IMR-90 (cell line): ENCODE measurements at regions not wholly inside any gene's neighbourhood (a gene's known extent, or its start where the extent isn't known, plus 50 kb on each side); places are given as distances from the start of the nearest gene placed in this dataset.

Experiments used
- ATAC-seq: fragments of 200-7000 bp; cut with Tn5 transposase; 2 replicates; pipeline ENCODE4 v1.9.1; 2020; ENCODE audit warnings: low read depth, mild to moderate bottlenecking, moderate library complexity
- BruUV-seq: library from RNA; stranded (reverse); fragments of 400-500 nt; replicated peaks from 2 replicates; lab custom pipeline; 2021; lab: Mats Ljungman, UMichigan
- CTCF ChIA-PET: fragments of 300-600 bp; formaldehyde crosslinking; extraction: SDS; loops from one replicate; lab custom pipeline; 2021; ENCODE audit warnings: antibody characterized with exemption; lab: Yijun Ruan, JAX
- POLR2A ChIA-PET: fragments of 300-600 bp; sonication (Branson Sonifier 250); formaldehyde crosslinking; loops from one replicate; lab custom pipeline; 2022; ENCODE audit warnings: antibody characterized with exemption; ENCODE audit not compliant: unreplicated experiment; lab: Charles Lee
- DNase-seq: peaks from one replicate; pipeline ENCODE4 v3.0.0; 2013
- H2AFZ ChIP-seq: replicated peaks from 2 replicates; pipeline ENCODE3; 2013; ENCODE audit warnings: low read length, mild to moderate bottlenecking; ENCODE audit not compliant: poor library complexity
- H2AK5ac ChIP-seq: 2 replicates; pipeline ENCODE4 v1.6.1; 2013; ENCODE audit warnings: low read depth, low read length, inconsistent platforms
- H2AK9ac ChIP-seq: replicated peaks from 2 replicates; pipeline ENCODE3; 2013; ENCODE audit warnings: mild to moderate bottlenecking, low read depth, low read length, moderate library complexity; ENCODE audit not compliant: poor library complexity
- H2BK120ac ChIP-seq: 2 replicates; pipeline ENCODE4 v1.6.1; 2013; ENCODE audit warnings: low read depth, low read length, inconsistent platforms
- H2BK15ac ChIP-seq: 3 replicates; pipeline ENCODE4 v1.6.1; 2013; ENCODE audit warnings: low read depth, low read length, inconsistent platforms
- H2BK20ac ChIP-seq: 2 replicates; pipeline ENCODE4 v1.6.1; 2013; ENCODE audit warnings: low read depth, mild to moderate bottlenecking, inconsistent platforms, low read length, moderate library complexity
- H2BK5ac ChIP-seq: 2 replicates; pipeline ENCODE4 v1.6.1; 2013; ENCODE audit warnings: mild to moderate bottlenecking, low read depth, low read length, inconsistent platforms; ENCODE audit not compliant: poor library complexity, severe bottlenecking
- H3K14ac ChIP-seq: replicated peaks from 2 replicates; pipeline ENCODE4 v1.6.1; 2013; ENCODE audit warnings: low read depth, low read length, inconsistent platforms
- H3K18ac ChIP-seq: 2 replicates; pipeline ENCODE4 v1.6.1; 2013; ENCODE audit warnings: low read depth, low read length, control low read depth
- H3K23ac ChIP-seq: 2 replicates; pipeline ENCODE4 v1.6.1; 2013; ENCODE audit warnings: low read depth, low read length, inconsistent platforms
- H3K27ac ChIP-seq: 2 replicates; pipeline ENCODE4 v1.5.1; 2013; ENCODE audit warnings: mild to moderate bottlenecking, control low read depth, low read length; ENCODE audit not compliant: insufficient read depth
- H3K27me3 ChIP-seq: 2 replicates; pipeline ENCODE4 v1.6.1; 2013; ENCODE audit warnings: low read length; ENCODE audit not compliant: control insufficient read depth, insufficient read depth
- H3K36me3 ChIP-seq: 2 replicates; pipeline ENCODE4 v1.6.1; 2013; ENCODE audit warnings: low read length, mixed read lengths; ENCODE audit not compliant: control insufficient read depth, insufficient read depth
- H3K4ac ChIP-seq: 2 replicates; pipeline ENCODE4 v1.6.1; 2013; ENCODE audit warnings: low read depth, low read length, inconsistent platforms
- H3K4me1 ChIP-seq: 2 replicates; pipeline ENCODE4 v1.6.1; 2013; ENCODE audit warnings: low read length, mixed read lengths; ENCODE audit not compliant: control insufficient read depth, insufficient read depth
- H3K4me2 ChIP-seq: 2 replicates; pipeline ENCODE4 v1.6.1; 2013; ENCODE audit warnings: low read depth, mild to moderate bottlenecking, control low read depth, low read length, moderate library complexity
- H3K4me3 ChIP-seq: 2 replicates; pipeline ENCODE4 v1.5.1; 2013; ENCODE audit warnings: low read depth, mild to moderate bottlenecking, control low read depth, low read length, moderate library complexity; ENCODE audit not compliant: insufficient read depth
- H3K56ac ChIP-seq: 2 replicates; pipeline ENCODE4 v1.6.1; 2013; ENCODE audit warnings: low read length, inconsistent platforms; ENCODE audit not compliant: insufficient read depth; ENCODE audit errors: extremely low read depth
- H3K79me1 ChIP-seq, 2 experiments: 2 replicates each; pipeline ENCODE4 v1.6.1; 2013; ENCODE audit warnings: low read length in 2 of 2, inconsistent platforms in 1 of 2, low read depth in 1 of 2
- H3K9ac ChIP-seq: 2 replicates; pipeline ENCODE4 v1.6.1; 2013; ENCODE audit warnings: low read depth, low read length, control low read depth
- H3K9me1 ChIP-seq: 2 replicates; pipeline ENCODE4 v1.6.1; 2013; ENCODE audit warnings: low read length, inconsistent platforms; ENCODE audit not compliant: insufficient read depth
- H3K9me3 ChIP-seq: 2 replicates; pipeline ENCODE4 v1.6.1; 2013; ENCODE audit warnings: low read length; ENCODE audit not compliant: control insufficient read depth, insufficient read depth
- H4K20me1 ChIP-seq: 2 replicates; pipeline ENCODE4 v1.6.1; 2013; ENCODE audit warnings: low read length, inconsistent platforms; ENCODE audit not compliant: insufficient read depth
- H4K5ac ChIP-seq: 2 replicates; pipeline ENCODE4 v1.6.1; 2013; ENCODE audit warnings: mild to moderate bottlenecking, low read depth, low read length, control low read depth
- H4K8ac ChIP-seq, 2 experiments: 2 replicates each; pipeline ENCODE4 v1.6.1; 2013; ENCODE audit warnings: low read depth in 2 of 2, low read length in 2 of 2, control low read depth in 1 of 2, inconsistent platforms in 1 of 2
- H4K91ac ChIP-seq: 2 replicates; pipeline ENCODE4 v1.6.1; 2013; ENCODE audit warnings: low read depth, low read length, inconsistent platforms; ENCODE audit not compliant: insufficient read depth
- BHLHE40 ChIP-seq: fragments of 150-350 bp; IDR thresholded peaks from 2 replicates; pipeline ENCODE4 v1.6.1; 2016; ENCODE audit warnings: mild to moderate bottlenecking, low read depth, low read length
- CEBPB ChIP-seq: IDR thresholded peaks from 2 replicates; pipeline ENCODE4 v1.6.1; 2012; ENCODE audit warnings: low read depth, low read length, improper control_type of control experiment
- ELK1 ChIP-seq: fragments of 150-350 bp; IDR thresholded peaks from 2 replicates; pipeline ENCODE4 v1.6.1; 2016; ENCODE audit warnings: low read depth, mild to moderate bottlenecking, low read length, moderate library complexity, borderline replicate concordance
- FOS ChIP-seq: fragments of 150-350 bp; IDR thresholded peaks from 2 replicates; pipeline ENCODE4 v1.6.1; 2016; ENCODE audit warnings: low read depth, low read length
- MAFK ChIP-seq: IDR thresholded peaks from 2 replicates; pipeline ENCODE4 v1.6.1; 2012; ENCODE audit warnings: low read depth, low read length, improper control_type of control experiment
- MAZ ChIP-seq: IDR thresholded peaks from 2 replicates; pipeline ENCODE4 v1.6.1; 2012; ENCODE audit warnings: low read depth, mild to moderate bottlenecking, low read length, improper control_type of control experiment, moderate library complexity, borderline replicate concordance
- NFE2L2 ChIP-seq: fragments of 150-350 bp; IDR thresholded peaks from 2 replicates; pipeline ENCODE4 v1.6.1; 2016; ENCODE audit warnings: low read depth, mild to moderate bottlenecking, low read length
- POLR2A ChIP-seq: IDR thresholded peaks from 2 replicates; pipeline ENCODE4 v1.6.1; 2012; ENCODE audit warnings: mild to moderate bottlenecking, low read depth, low read length
- RCOR1 ChIP-seq: IDR thresholded peaks from 2 replicates; pipeline ENCODE4 v1.6.1; 2012; ENCODE audit warnings: mild to moderate bottlenecking, low read length, improper control_type of control experiment; ENCODE audit not compliant: insufficient replicate concordance
- RFX5 ChIP-seq: IDR thresholded peaks from 2 replicates; pipeline ENCODE4 v1.8.0; 2012; ENCODE audit warnings: low read depth, mild to moderate bottlenecking, low read length, moderate library complexity
- SMC3 ChIP-seq: fragments of 150-350 bp; IDR thresholded peaks from 2 replicates; pipeline ENCODE4 v1.6.1; 2016; ENCODE audit warnings: low read depth, mild to moderate bottlenecking, antibody characterized with exemption, low read length, moderate library complexity
- WGBS, 2 experiments: methylation state at CpG; one replicate each; pipeline versions ENCODE4 v1.1.5 to v1.1.7; 2013; ENCODE audit warnings: missing lambda C conversion rate in 2 of 2; ENCODE audit not compliant: insufficient read length in 1 of 2; ENCODE audit errors: extremely low coverage in 2 of 2; 5-methylcytosine and 5-hydroxymethylcytosine counted together
- dilution Hi-C: fragments of 300-500 bp; cut with HindIII; formaldehyde crosslinking; loops from one replicate; pipeline ENCODE4 v1.14.3; 2018; ENCODE audit warnings: low sequenced_read_pairs; ENCODE audit not compliant: unreplicated experiment
- in situ Hi-C: fragments of 300-500 bp; cut with MboI; formaldehyde crosslinking; loops from 3 replicates; pipeline ENCODE4 v1.14.3; 2019; ENCODE audit warnings: low sequenced_read_pairs, inconsistent platforms, mixed read lengths
- intact Hi-C: fragments of 100-400 bp; cut with micrococcal nuclease; formaldehyde crosslinking; loops from 2 replicates; pipeline ENCODE4 v1.10.0; 2022

GRCh38 chr2:107063228-107063627, 177.3 kb upstream of the ST6GAL2 start:
- Histone ChIP-seq H2BK15ac (no peak overlapping the region), H2AFZ (no peak overlapping the region), H3K56ac (no peak overlapping the region), H3K4me2 (no peak overlapping the region), H3K14ac (no peak overlapping the region), H3K27me3 (no peaks in the 10 kb centered on the region), H3K27ac (no peak overlapping the region), H2BK5ac (no peak overlapping the region), H3K9me3 (peaks cover 9% of the 10 kb centered on the region), H4K91ac (no peak overlapping the region), H3K4me1 (no peaks in the 10 kb centered on the region), H3K9ac (no peak overlapping the region), H3K4me3 (no peak overlapping the region), H4K8ac (no peak overlapping the region), H3K9me1 (no peaks in the 10 kb centered on the region), H2AK9ac (no peak overlapping the region), H4K5ac (no peak overlapping the region), H3K36me3 (no peaks in the 10 kb centered on the region), H3K4ac (no peak overlapping the region), H4K20me1 (no peaks in the 10 kb centered on the region), H2AK5ac (no peak overlapping the region), H3K23ac (no peak overlapping the region), H2BK120ac (no peak overlapping the region), H3K18ac (no peak overlapping the region), H3K79me1 (no peaks in the 10 kb centered on the region), H2BK20ac (no peak overlapping the region)
- in situ Hi-C loops, result no loop called here
- ATAC-seq (no peak), DNase-seq (no peak)
- no CpG with 5 or more reads among the region's 3 CpGs for WGBS, 2 experiments
- POLR2A ChIA-PET, result no interaction called here
- dilution Hi-C loops, result no loop called here
- BruUV-seq, result no TSS peak
- CTCF ChIA-PET, result no interaction called here
- TF ChIP-seq RFX5 (no peak), ELK1 (no peak), RCOR1 (no peak), CEBPB (no peak), BHLHE40 (no peak), POLR2A (no peak), FOS (no peak), SMC3 (no peak), MAZ (no peak), MAFK (no peak), NFE2L2 (no peak)
- intact Hi-C loops, result no loop called here
